A549 (cell line): ENCODE measurements at regions not wholly inside any gene's neighbourhood (a gene's known extent, or its start where the extent isn't known, plus 50 kb on each side); places are given as distances from the start of the nearest gene placed in this dataset.

ENCODE experiments used
- ATAC-seq, 2 experiments: fragments of 200-7000 bp in 1 of 2; fragments of >200 bp in 1 of 2; cut with Nextera tagmentation in 1 of 2; cut with Tn5 transposase in 1 of 2; 3 replicates each; pipeline versions ENCODE4 v1.8.0 to v1.9.1; 2018 to 2020; ENCODE audit warnings: mild to moderate bottlenecking in 1 of 2, moderate library complexity in 1 of 2
- CTCF ChIA-PET: fragments of 300-600 bp; sonication (Branson Sonifier 250); formaldehyde crosslinking; extraction: SDS; loops from one replicate; lab custom pipeline; 2021; ENCODE audit warnings: antibody characterized with exemption, inconsistent platforms; lab: Yijun Ruan, JAX
- POLR2A ChIA-PET: fragments of 350-600 bp; formaldehyde crosslinking; extraction: SDS; loops from one replicate; lab custom pipeline; 2021; ENCODE audit warnings: antibody characterized with exemption, inconsistent platforms; lab: Yijun Ruan, JAX
- DNase-seq, 2 experiments: peaks; one replicate each; pipeline versions ENCODE4 v3.0.0 to v3.0.0-alpha.2; 2011 to 2016; ENCODE audit warnings: low read depth in 1 of 2, low spot score in 1 of 2
- FAIRE-seq: peaks from 2 replicates; lab custom pipeline; 2011; peaks lifted over from hg19 to GRCh38; lab: Jason Lieb, UNC
- H3K27ac ChIP-seq, 2 experiments: fragments of >200 bp; sonication (Bioruptor Twin); formaldehyde crosslinking; 3 replicates each; pipeline ENCODE4 v1.5.1; 2016 to 2017
- H3K4me1 ChIP-seq: fragments of >200 bp; sonication (Bioruptor Twin); formaldehyde crosslinking; 3 replicates; pipeline ENCODE4 v1.6.1; 2016
- H3K4me2 ChIP-seq: fragments of >200 bp; sonication (Bioruptor Twin); formaldehyde crosslinking; 3 replicates; pipeline ENCODE4 v1.6.1; 2016
- H3K4me3 ChIP-seq: fragments of >200 bp; sonication (Bioruptor Twin); formaldehyde crosslinking; 3 replicates; pipeline ENCODE4 v1.5.1; 2016
- H3K9me3 ChIP-seq: fragments of >200 bp; sonication (Bioruptor Twin); formaldehyde crosslinking; 3 replicates; pipeline ENCODE4 v1.6.1; 2016
- ATOH8 ChIP-seq: fragments of 250-450 bp; sonication (Bioruptor Pico); IDR thresholded peaks from 2 replicates; pipeline ENCODE4 v1.5.0; 2020; ENCODE audit warnings: low read depth, mild to moderate bottlenecking, moderate library complexity
- CHD2 ChIP-seq: fragments of 150-350 bp; IDR thresholded peaks from 2 replicates; pipeline ENCODE4 v1.6.1; 2014; ENCODE audit warnings: low read length; ENCODE audit not compliant: partially characterized antibody
- EHF ChIP-seq: fragments of 250-450 bp; sonication (Bioruptor Pico); IDR thresholded peaks from 2 replicates; pipeline ENCODE4 v1.5.0; 2020; ENCODE audit warnings: mild to moderate bottlenecking
- EP300 ChIP-seq, 2 experiments: fragments of >200 bp; sonication (Bioruptor Twin); formaldehyde crosslinking; IDR thresholded peaks; 2 replicates in 1 of 2; 3 replicates in 1 of 2; pipeline ENCODE4 v1.6.1; 2016 to 2017
- ESRRA ChIP-seq: fragments of 150-350 bp; IDR thresholded peaks from 2 replicates; pipeline ENCODE4 v1.6.1; 2014; ENCODE audit warnings: mild to moderate bottlenecking, low read length, borderline replicate concordance
- FOSL2 ChIP-seq, 2 experiments: fragments of 450-650 bp in 1 of 2; fragments of >200 bp in 1 of 2; sonication (Bioruptor Twin) in 1 of 2; formaldehyde crosslinking; IDR thresholded peaks; 2 replicates each; pipeline versions ENCODE4 v1.5.0 to v1.6.1; 2016 to 2020; ENCODE audit warnings: mild to moderate bottlenecking in 1 of 2, moderate library complexity in 1 of 2
- HDAC2 ChIP-seq: fragments of 200-600 bp; sonication (generic); IDR thresholded peaks from 2 replicates; pipeline ENCODE4 v1.6.1; 2016
- HOXA7 ChIP-seq: fragments of 250-450 bp; sonication (Bioruptor Pico); IDR thresholded peaks from 2 replicates; pipeline ENCODE4 v1.5.0; 2020; ENCODE audit warnings: mild to moderate bottlenecking, moderate library complexity
- JUN ChIP-seq, 2 experiments: fragments of >200 bp; sonication (Bioruptor Twin); formaldehyde crosslinking; IDR thresholded peaks; 2 replicates in 1 of 2; 3 replicates in 1 of 2; pipeline ENCODE4 v1.6.1; 2016 to 2017
- JUNB ChIP-seq: fragments of >200 bp; sonication (Bioruptor Twin); formaldehyde crosslinking; IDR thresholded peaks from 2 replicates; pipeline ENCODE4 v1.6.1; 2016
- KDM1A ChIP-seq: fragments of 200-600 bp; sonication (generic); IDR thresholded peaks from 2 replicates; pipeline ENCODE4 v1.6.1; 2016; ENCODE audit warnings: low read depth, mild to moderate bottlenecking
- MAFK ChIP-seq: fragments of 450-650 bp; IDR thresholded peaks from 2 replicates; pipeline ENCODE4 v1.6.1; 2014; ENCODE audit not compliant: partially characterized antibody
- MAX ChIP-seq: IDR thresholded peaks from 2 replicates; pipeline ENCODE4 v1.6.1; 2012
- MAZ ChIP-seq: fragments of 150-350 bp; IDR thresholded peaks from 2 replicates; pipeline ENCODE4 v1.6.1; 2014; ENCODE audit warnings: antibody characterized with exemption, low read depth, low read length, borderline replicate concordance
- NFE2L2 ChIP-seq: fragments of 150-350 bp; conservative IDR thresholded peaks from 2 replicates; pipeline ENCODE4 v1.6.1; 2014; ENCODE audit warnings: low read length
- PHF8 ChIP-seq: fragments of 200-600 bp; sonication (generic); IDR thresholded peaks from 2 replicates; pipeline ENCODE4 v1.6.1; 2016; ENCODE audit warnings: low read depth, mild to moderate bottlenecking, antibody characterized with exemption, moderate library complexity, borderline replicate concordance
- POLR2A ChIP-seq: IDR thresholded peaks from 2 replicates; pipeline ENCODE4 v1.6.1; 2012; ENCODE audit warnings: mild to moderate bottlenecking, low read length
- RAD21 ChIP-seq, 2 experiments: fragments of >200 bp in 1 of 2; sonication (Bioruptor Twin) in 1 of 2; formaldehyde crosslinking in 1 of 2; IDR thresholded peaks in 1 of 2; conservative IDR thresholded peaks in 1 of 2; 2 replicates in 1 of 2; 3 replicates in 1 of 2; pipeline ENCODE4 v1.6.1; 2012 to 2018; ENCODE audit warnings: inconsistent platforms in 1 of 2
- RCOR1 ChIP-seq: fragments of 150-350 bp; IDR thresholded peaks from 2 replicates; pipeline ENCODE4 v1.6.1; 2014; ENCODE audit warnings: antibody characterized with exemption, low read length, low read depth
- REST ChIP-seq: fragments of 200-600 bp; sonication (generic); IDR thresholded peaks from 2 replicates; pipeline ENCODE4 v1.6.1; 2016; ENCODE audit warnings: antibody characterized with exemption, mild to moderate bottlenecking, moderate library complexity
- SMC3 ChIP-seq: fragments of >200 bp; sonication (Bioruptor Twin); formaldehyde crosslinking; IDR thresholded peaks from 3 replicates; pipeline ENCODE4 v1.6.1; 2018; ENCODE audit warnings: inconsistent platforms
- TFCP2L1 ChIP-seq: fragments of 250-450 bp; sonication (Bioruptor Pico); IDR thresholded peaks from 2 replicates; pipeline ENCODE4 v1.5.0; 2021; ENCODE audit warnings: mild to moderate bottlenecking
- TP53 ChIP-seq: fragments of 250-450 bp; sonication (Bioruptor Pico); IDR thresholded peaks from 2 replicates; pipeline ENCODE4 v1.5.0; 2021; ENCODE audit warnings: mild to moderate bottlenecking, moderate library complexity
- ZC3H11A ChIP-seq: fragments of 450-650 bp; IDR thresholded peaks from 2 replicates; pipeline ENCODE4 v1.6.1; 2014; ENCODE audit warnings: antibody characterized with exemption, mild to moderate bottlenecking
- ZFP36 ChIP-seq: fragments of 450-650 bp; IDR thresholded peaks from 2 replicates; pipeline ENCODE4 v1.6.1; 2014; ENCODE audit warnings: borderline replicate concordance; ENCODE audit not compliant: partially characterized antibody
- WGBS: methylation state at CpG from one replicate; pipeline ENCODE4 v1.1.6; 2017; ENCODE audit errors: missing lambda C conversion rate; 5-methylcytosine and 5-hydroxymethylcytosine counted together
- TF ChIP-seq, protein P1 (sequence below): IDR thresholded peaks from 2 replicates; pipeline ENCODE4 v1.6.1; 2012
- TF ChIP-seq, protein P2 (sequence below): IDR thresholded peaks from 2 replicates; pipeline ENCODE4 v1.6.1; 2012; ENCODE audit warnings: low read depth, borderline replicate concordance
- TF ChIP-seq, protein P3 (sequence below): fragments of >200 bp; sonication (Bioruptor Twin); formaldehyde crosslinking; IDR thresholded peaks from 3 replicates; pipeline ENCODE4 v1.6.1; 2016

DNA sequence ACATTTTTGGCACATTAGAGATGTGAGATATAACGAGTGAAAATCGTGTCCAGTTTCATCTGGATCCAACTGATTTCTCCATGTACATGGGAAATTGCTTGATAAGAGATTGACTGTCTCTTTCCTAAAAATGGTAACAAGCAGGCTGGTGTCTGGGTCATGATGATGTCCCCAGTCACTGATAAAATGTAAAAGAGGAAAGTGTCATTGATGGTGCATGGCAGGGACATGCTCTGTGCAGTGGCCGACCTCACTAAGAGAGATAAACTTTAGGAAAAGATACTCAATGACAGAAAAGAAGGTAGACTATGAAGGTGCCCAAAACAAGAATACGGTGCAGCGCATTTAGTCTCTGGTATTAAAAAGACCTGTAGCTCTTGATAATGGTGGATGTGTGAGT is 1517.5 kb downstream of the RPIA start:
- H3K9me3 ChIP-seq, result no peaks in the 10 kb centered on the region
- H3K4me2 ChIP-seq, result no peak overlapping the region
- ATAC-seq (no peak), DNase-seq (no peak), FAIRE-seq (no peak)
- no peak overlapping the region for H3K27ac ChIP-seq
- ChIA-PET CTCF (no interaction called here), POLR2A (no interaction called here)
- no peaks in the 10 kb centered on the region for H3K4me1 ChIP-seq
- TF ChIP-seq HOXA7 (CRISPR knock-in tag) (no peak), NFE2L2 (no peak), EHF (CRISPR knock-in tag) (no peak), JUN (IDR thresholded peaks at IDR 0.05) (no peak), RCOR1 (no peak), TFCP2L1 (CRISPR knock-in tag) (no peak), ESRRA (no peak), PHF8 (no peak), FOSL2 (IDR thresholded peaks at IDR 0.05) (no peak), FOSL2 (CRISPR knock-in tag; IDR thresholded peaks at IDR 0.05) (no peak), MAZ (no peak), POLR2A (no peak), KDM1A (no peak), REST (no peak), ZFP36 (no peak), RAD21 (conservative IDR thresholded peaks at IDR 0.05 in 1 of 2, IDR thresholded peaks at IDR 0.05 in 1 of 2) (no peak), CHD2 (no peak), JUNB (no peak)
- TF ChIP-seq, protein P1, sequence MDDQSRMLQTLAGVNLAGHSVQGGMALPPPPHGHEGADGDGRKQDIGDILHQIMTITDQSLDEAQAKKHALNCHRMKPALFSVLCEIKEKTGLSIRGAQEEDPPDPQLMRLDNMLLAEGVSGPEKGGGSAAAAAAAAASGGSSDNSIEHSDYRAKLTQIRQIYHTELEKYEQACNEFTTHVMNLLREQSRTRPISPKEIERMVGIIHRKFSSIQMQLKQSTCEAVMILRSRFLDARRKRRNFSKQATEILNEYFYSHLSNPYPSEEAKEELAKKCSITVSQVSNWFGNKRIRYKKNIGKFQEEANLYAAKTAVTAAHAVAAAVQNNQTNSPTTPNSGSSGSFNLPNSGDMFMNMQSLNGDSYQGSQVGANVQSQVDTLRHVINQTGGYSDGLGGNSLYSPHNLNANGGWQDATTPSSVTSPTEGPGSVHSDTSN, result no peak
- TF ChIP-seq, protein P2, sequence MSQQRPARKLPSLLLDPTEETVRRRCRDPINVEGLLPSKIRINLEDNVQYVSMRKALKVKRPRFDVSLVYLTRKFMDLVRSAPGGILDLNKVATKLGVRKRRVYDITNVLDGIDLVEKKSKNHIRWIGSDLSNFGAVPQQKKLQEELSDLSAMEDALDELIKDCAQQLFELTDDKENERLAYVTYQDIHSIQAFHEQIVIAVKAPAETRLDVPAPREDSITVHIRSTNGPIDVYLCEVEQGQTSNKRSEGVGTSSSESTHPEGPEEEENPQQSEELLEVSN, result no peak
- 34% methylated on average over 5 of the region's 5 CpGs for WGBS
- H3K4me3 ChIP-seq, result no peak overlapping the region

GRCh38 chr2:90209806-90210205 is 1518.3 kb downstream of the RPIA start:
- DNase-seq (no peak), ATAC-seq (no peak), FAIRE-seq (no peak)
- ChIA-PET POLR2A (no interaction called here), CTCF (no interaction called here)
- WGBS, result 11% methylated on average over 3 of the region's 4 CpGs
- Histone ChIP-seq H3K4me1 (no peaks in the 10 kb centered on the region), H3K4me2 (no peak overlapping the region), H3K27ac (no peak overlapping the region), H3K4me3 (no peak overlapping the region), H3K9me3 (no peaks in the 10 kb centered on the region)
- no peak for TF ChIP-seq MAX
- TF ChIP-seq MAFK, result no peak
- TF ChIP-seq TP53 (CRISPR knock-in tag), result no peak
- no peak for TF ChIP-seq HOXA7 (CRISPR knock-in tag)
- no peak for TF ChIP-seq SMC3
- TF ChIP-seq ATOH8 (CRISPR knock-in tag), result no peak
- TF ChIP-seq ZFP36, result no peak
- no peak for TF ChIP-seq ZC3H11A
- TF ChIP-seq FOSL2 (IDR thresholded peaks at IDR 0.05), result no peak
- no peak for TF ChIP-seq FOSL2 (CRISPR knock-in tag; IDR thresholded peaks at IDR 0.05)
- TF ChIP-seq, protein P3, sequence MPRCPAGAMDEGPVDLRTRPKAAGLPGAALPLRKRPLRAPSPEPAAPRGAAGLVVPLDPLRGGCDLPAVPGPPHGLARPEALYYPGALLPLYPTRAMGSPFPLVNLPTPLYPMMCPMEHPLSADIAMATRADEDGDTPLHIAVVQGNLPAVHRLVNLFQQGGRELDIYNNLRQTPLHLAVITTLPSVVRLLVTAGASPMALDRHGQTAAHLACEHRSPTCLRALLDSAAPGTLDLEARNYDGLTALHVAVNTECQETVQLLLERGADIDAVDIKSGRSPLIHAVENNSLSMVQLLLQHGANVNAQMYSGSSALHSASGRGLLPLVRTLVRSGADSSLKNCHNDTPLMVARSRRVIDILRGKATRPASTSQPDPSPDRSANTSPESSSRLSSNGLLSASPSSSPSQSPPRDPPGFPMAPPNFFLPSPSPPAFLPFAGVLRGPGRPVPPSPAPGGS, result no peak
- TF ChIP-seq RCOR1, result no peak
- no peak for TF ChIP-seq HDAC2
- TF ChIP-seq REST, result no peak
- no peak for TF ChIP-seq EP300 (IDR thresholded peaks at IDR 0.05)
